ENCODE measurements at regions not wholly inside any gene's neighbourhood (a gene's known extent, or its start where the extent isn't known, plus 50 kb on each side); places are given as distances from the start of the nearest gene placed in this dataset.

GRCh38 chr4:157521906-157522305, 301.4 kb downstream of the GRIA2 start:
- TF ChIP-seq POLR2A (IDR thresholded peaks at IDR 0.05) = no peak
- no peak for TF ChIP-seq CTCF (IDR thresholded peaks at IDR 0.05)

Measured in uterus (tissue), 2 donors.